ENCODE measurements at regions not wholly inside any gene's neighbourhood (a gene's known extent, or its start where the extent isn't known, plus 50 kb on each side); places are given as distances from the start of the nearest gene placed in this dataset.

GRCh38 chr22:48520884-48521588 is 1306.6 kb downstream of the BRD1 start:
- H3K4me3 ChIP-seq (ENCODE audit: low read length, poor library complexity, severe bottlenecking): no peak overlapping the region
- H4K20me1 ChIP-seq (ENCODE audit: insufficient read depth, low read length, poor library complexity, severe bottlenecking): no peaks in the 10 kb centered on the region
- H3K79me2 ChIP-seq (ENCODE audit: insufficient read depth, low read length): no peaks in the 10 kb centered on the region

DNA sequence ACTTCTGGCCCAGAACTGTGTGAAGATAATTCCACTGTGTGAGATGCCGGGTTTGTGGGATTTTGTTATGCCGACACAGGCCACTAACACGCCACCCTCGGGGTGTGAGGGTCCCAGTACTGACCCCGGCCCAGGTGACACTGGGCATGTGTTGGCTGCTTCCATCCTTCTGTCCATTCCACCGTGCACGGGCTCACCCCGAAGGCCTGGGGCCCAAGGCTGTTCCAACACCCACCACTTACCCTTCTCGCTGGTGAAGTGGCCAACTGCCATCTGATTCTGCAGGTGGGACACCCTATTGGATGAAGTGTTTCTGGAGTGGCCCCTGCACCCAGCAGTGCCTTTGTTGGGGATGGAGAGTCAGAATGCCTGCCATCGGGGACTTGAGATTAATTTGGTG is 1307.5 kb downstream of the BRD1 start:
- TF ChIP-seq, protein P1, sequence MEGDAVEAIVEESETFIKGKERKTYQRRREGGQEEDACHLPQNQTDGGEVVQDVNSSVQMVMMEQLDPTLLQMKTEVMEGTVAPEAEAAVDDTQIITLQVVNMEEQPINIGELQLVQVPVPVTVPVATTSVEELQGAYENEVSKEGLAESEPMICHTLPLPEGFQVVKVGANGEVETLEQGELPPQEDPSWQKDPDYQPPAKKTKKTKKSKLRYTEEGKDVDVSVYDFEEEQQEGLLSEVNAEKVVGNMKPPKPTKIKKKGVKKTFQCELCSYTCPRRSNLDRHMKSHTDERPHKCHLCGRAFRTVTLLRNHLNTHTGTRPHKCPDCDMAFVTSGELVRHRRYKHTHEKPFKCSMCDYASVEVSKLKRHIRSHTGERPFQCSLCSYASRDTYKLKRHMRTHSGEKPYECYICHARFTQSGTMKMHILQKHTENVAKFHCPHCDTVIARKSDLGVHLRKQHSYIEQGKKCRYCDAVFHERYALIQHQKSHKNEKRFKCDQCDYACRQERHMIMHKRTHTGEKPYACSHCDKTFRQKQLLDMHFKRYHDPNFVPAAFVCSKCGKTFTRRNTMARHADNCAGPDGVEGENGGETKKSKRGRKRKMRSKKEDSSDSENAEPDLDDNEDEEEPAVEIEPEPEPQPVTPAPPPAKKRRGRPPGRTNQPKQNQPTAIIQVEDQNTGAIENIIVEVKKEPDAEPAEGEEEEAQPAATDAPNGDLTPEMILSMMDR (conservative IDR thresholded peaks at IDR 0.05; ENCODE audit: low read length): no peak
- Histone ChIP-seq H3K4me1 (ENCODE audit: insufficient read depth, low read length, poor library complexity, severe bottlenecking) (no peaks in the 10 kb centered on the region), H3K4me2 (ENCODE audit: low read depth, low read length, poor library complexity, severe bottlenecking) (no peak overlapping the region), H2AFZ (ENCODE audit: low read length) (no peak overlapping the region), H3K9me2 (replicated peaks; ENCODE audit: low read depth, low read length) (no peaks in the 10 kb centered on the region), H3K79me2 (ENCODE audit: insufficient read depth, low read length) (no peaks in the 10 kb centered on the region), H3K9me3 (ENCODE audit: insufficient read depth, low read depth, low read length) (peaks cover 3% of the 10 kb centered on the region; the same call in 1 of the 2 replicates), H3K4me3 (ENCODE audit: low read length, poor library complexity, severe bottlenecking) (no peak overlapping the region), H3K27me3 (ENCODE audit: insufficient read depth, low read length, poor library complexity, severe bottlenecking) (no peaks in the 10 kb centered on the region), H3K36me3 (ENCODE audit: insufficient read depth, low read length) (no peaks in the 10 kb centered on the region), H3K9ac (ENCODE audit: low read depth, low read length, poor library complexity, severe bottlenecking) (no peak overlapping the region), H4K20me1 (ENCODE audit: insufficient read depth, low read length, poor library complexity, severe bottlenecking) (no peaks in the 10 kb centered on the region), H3F3A (ENCODE audit: low read depth) (no peaks in the 10 kb centered on the region)

More at GRCh38 chr22:48520884-48521588, 1306.6 kb downstream of the BRD1 start:
- Histone ChIP-seq H3F3A (ENCODE audit: low read depth) (no peaks in the 10 kb centered on the region), H3K9me3 (ENCODE audit: insufficient read depth, low read depth, low read length) (peaks cover 3% of the 10 kb centered on the region; the same call in 1 of the 2 replicates), H3K9me2 (replicated peaks; ENCODE audit: low read depth, low read length) (no peaks in the 10 kb centered on the region), H3K36me3 (ENCODE audit: insufficient read depth, low read length) (no peaks in the 10 kb centered on the region), H3K9ac (ENCODE audit: low read depth, low read length, poor library complexity, severe bottlenecking) (no peak overlapping the region), H3K4me2 (ENCODE audit: low read depth, low read length, poor library complexity, severe bottlenecking) (no peak overlapping the region), H3K4me1 (ENCODE audit: insufficient read depth, low read length, poor library complexity, severe bottlenecking) (no peaks in the 10 kb centered on the region), H2AFZ (ENCODE audit: low read length) (no peak overlapping the region), H3K27me3 (ENCODE audit: insufficient read depth, low read length, poor library complexity, severe bottlenecking) (no peaks in the 10 kb centered on the region)
- no peak for TF ChIP-seq EZH2phosphoT487 (IDR thresholded peaks at IDR 0.05; ENCODE audit: borderline replicate concordance)
- TF ChIP-seq, protein P1 (conservative IDR thresholded peaks at IDR 0.05; ENCODE audit: low read length): no peak

- no peaks in the 10 kb centered on the region for H3K79me2 ChIP-seq (ENCODE audit: insufficient read depth, low read length)
- H4K20me1 ChIP-seq (ENCODE audit: insufficient read depth, low read length, poor library complexity, severe bottlenecking): no peaks in the 10 kb centered on the region
- TF ChIP-seq EZH2phosphoT487 (IDR thresholded peaks at IDR 0.05; ENCODE audit: borderline replicate concordance): no peak
- TF ChIP-seq, protein P1 (conservative IDR thresholded peaks at IDR 0.05; ENCODE audit: low read length): no peak
- no peaks in the 10 kb centered on the region for H3K27me3 ChIP-seq (ENCODE audit: insufficient read depth, low read length, poor library complexity, severe bottlenecking)
- H3K4me2 ChIP-seq (ENCODE audit: low read depth, low read length, poor library complexity, severe bottlenecking): no peak overlapping the region
- H3K4me1 ChIP-seq (ENCODE audit: insufficient read depth, low read length, poor library complexity, severe bottlenecking): no peaks in the 10 kb centered on the region
- H3K4me3 ChIP-seq (ENCODE audit: low read length, poor library complexity, severe bottlenecking): no peak overlapping the region
- no peaks in the 10 kb centered on the region for H3K9me2 ChIP-seq (replicated peaks; ENCODE audit: low read depth, low read length)
- no peaks in the 10 kb centered on the region for H3F3A ChIP-seq (ENCODE audit: low read depth)
- H3K36me3 ChIP-seq (ENCODE audit: insufficient read depth, low read length): no peaks in the 10 kb centered on the region
- no peak overlapping the region for H3K9ac ChIP-seq (ENCODE audit: low read depth, low read length, poor library complexity, severe bottlenecking)
- no peak overlapping the region for H2AFZ ChIP-seq (ENCODE audit: low read length)
- H3K9me3 ChIP-seq (ENCODE audit: insufficient read depth, low read depth, low read length): no peaks in the 10 kb centered on the region; the same call in 1 of the 2 replicates
These were observed 1310.3 kb downstream of the BRD1 start for GRCh38 chr22:48517039-48518030.
